ENCODE measurements at regions not wholly inside any gene's neighbourhood (a gene's known extent, or its start where the extent isn't known, plus 50 kb on each side); places are given as distances from the start of the nearest gene placed in this dataset.

GRCh38 chr14:84807673-84808072, 722.3 kb upstream of the FLRT2 start:
- TF ChIP-seq, protein P1, sequence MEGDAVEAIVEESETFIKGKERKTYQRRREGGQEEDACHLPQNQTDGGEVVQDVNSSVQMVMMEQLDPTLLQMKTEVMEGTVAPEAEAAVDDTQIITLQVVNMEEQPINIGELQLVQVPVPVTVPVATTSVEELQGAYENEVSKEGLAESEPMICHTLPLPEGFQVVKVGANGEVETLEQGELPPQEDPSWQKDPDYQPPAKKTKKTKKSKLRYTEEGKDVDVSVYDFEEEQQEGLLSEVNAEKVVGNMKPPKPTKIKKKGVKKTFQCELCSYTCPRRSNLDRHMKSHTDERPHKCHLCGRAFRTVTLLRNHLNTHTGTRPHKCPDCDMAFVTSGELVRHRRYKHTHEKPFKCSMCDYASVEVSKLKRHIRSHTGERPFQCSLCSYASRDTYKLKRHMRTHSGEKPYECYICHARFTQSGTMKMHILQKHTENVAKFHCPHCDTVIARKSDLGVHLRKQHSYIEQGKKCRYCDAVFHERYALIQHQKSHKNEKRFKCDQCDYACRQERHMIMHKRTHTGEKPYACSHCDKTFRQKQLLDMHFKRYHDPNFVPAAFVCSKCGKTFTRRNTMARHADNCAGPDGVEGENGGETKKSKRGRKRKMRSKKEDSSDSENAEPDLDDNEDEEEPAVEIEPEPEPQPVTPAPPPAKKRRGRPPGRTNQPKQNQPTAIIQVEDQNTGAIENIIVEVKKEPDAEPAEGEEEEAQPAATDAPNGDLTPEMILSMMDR (IDR thresholded peaks at IDR 0.05) = no peak
- TF ChIP-seq ZFX (IDR thresholded peaks at IDR 0.05; ENCODE audit: borderline replicate concordance) = no peak

All from 22Rv1 (cell line).